ENCODE measurements at regions not wholly inside any gene's neighbourhood (a gene's known extent, or its start where the extent isn't known, plus 50 kb on each side); places are given as distances from the start of the nearest gene placed in this dataset.

DNA sequence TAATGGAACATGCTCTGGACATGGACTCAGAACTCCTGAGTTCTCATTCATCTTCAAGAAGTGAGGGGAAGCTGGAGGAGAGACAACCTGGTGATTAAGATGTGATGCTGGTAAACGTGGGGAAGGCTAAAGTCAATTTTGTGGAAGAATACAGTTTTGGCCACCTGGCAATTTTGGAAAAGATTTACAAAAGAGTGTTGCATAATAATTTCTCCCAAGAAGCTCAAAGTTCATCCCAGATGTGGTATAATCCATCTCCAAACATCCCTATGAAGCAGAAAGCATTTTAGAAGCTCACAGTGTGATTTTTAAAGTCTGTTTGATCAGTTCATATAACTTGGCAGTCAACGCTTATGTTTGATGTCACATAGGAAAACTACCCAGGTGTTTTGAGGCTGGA is 208.7 kb downstream of the LMX1A start:
- no peak for DNase-seq
- ChIA-PET CTCF (no interaction called here), POLR2A (no interaction called here)
- Mint-ChIP-seq H3K36me3 (ENCODE audit: low read depth) (no peaks in the 10 kb centered on the region), H3K27me3 (ENCODE audit: low read depth) (peaks cover 2% of the 10 kb centered on the region), H3K4me3 (no peak overlapping the region), H3K9me3 (ENCODE audit: insufficient read depth) (no peaks in the 10 kb centered on the region), H3K4me1 (ENCODE audit: low read depth) (no peaks in the 10 kb centered on the region), H3K27ac (no peak overlapping the region)
- ATAC-seq = no peak

DNA sequence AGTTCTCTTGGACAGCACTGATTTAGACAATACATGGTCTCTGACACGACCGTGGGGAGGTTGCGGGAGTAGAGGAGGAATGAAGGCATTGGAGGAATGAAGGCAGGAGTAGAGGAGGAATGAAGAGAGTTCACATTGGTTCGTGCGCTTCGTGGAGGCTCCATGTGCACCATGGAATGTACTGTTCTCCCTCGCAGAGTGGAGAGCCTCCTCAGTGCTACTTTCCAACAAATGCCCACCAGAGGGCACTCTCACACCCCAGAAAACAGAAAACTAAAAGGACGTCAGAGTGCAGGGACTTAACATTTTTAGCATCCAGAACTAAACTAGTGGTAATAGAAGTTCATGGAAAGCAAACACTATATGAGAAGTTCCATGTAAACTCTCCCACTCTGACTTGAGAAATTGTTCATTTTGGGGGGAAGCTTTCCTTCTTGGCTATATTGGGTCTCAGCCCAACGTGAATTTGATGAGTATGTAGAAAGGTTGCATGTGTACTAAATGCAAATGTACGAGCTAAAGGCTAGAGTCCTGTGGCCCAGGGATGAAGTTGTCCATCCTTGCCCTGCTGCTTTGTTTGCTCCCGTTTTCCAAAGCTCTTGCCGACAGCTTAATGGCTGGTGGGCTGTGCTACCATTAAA is 211.6 kb downstream of the LMX1A start:
- DNase-seq (peak; percentile 51), ATAC-seq (peak; percentile 39)
- H3K27me3 Mint-ChIP-seq (ENCODE audit: low read depth) = peaks cover 2% of the 10 kb centered on the region
- no peak overlapping the region for H3K4me3 Mint-ChIP-seq
- H3K27ac Mint-ChIP-seq = no peak overlapping the region
- no peaks in the 10 kb centered on the region for H3K4me1 Mint-ChIP-seq (ENCODE audit: low read depth)
- no peaks in the 10 kb centered on the region for H3K36me3 Mint-ChIP-seq (ENCODE audit: low read depth)
- ChIA-PET POLR2A (no interaction called here), CTCF (interaction anchor here (0.8 to 1.5 kb wide), 4 partner anchors 10 to 26 kb away, joined by 3 to 11 read pairs (median 5); no protein-coding TSS in a partner anchor)
- no peaks in the 10 kb centered on the region for H3K9me3 Mint-ChIP-seq (ENCODE audit: insufficient read depth)

DNA sequence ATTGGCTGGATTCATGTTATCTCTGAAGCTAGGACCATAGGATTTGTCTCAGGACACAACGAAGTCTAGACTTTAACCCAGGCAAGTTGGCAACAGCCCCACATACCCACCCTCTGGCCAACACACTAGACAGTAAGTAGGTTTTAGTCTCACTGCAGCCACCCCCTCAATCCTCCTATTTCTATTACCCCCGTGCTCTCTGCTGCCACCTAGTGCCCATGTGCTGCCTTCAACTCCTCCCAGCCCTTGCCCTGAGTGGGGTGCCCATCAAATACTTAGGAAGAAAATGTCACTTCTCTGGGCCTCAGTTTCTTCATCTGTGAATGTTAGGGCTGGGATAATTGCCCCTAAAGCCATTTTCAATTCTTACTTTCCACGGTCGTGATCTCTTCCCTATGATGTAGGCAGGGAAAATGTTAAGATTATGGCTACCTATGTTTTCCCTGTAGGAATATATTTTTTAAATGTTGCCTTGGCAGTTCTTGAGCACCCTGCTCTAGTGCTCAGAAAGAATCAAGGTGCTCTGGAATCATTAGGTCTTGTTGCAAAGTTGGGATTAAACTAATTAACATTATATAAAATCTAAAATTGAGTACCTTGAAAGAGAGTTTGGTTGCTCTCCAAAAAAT is 213.0 kb downstream of the LMX1A start:
- ChIA-PET POLR2A (no interaction called here), CTCF (interaction anchor here (1.0 to 2.1 kb wide), 2 partner anchors 8 to 14 kb away, joined by 3 to 14 read pairs; no protein-coding TSS in a partner anchor)
- peaks cover 4% of the 10 kb centered on the region for H3K27me3 Mint-ChIP-seq (ENCODE audit: low read depth)
- H3K4me1 Mint-ChIP-seq (ENCODE audit: low read depth) = no peaks in the 10 kb centered on the region
- ATAC-seq = no peak
- H3K36me3 Mint-ChIP-seq (ENCODE audit: low read depth) = no peaks in the 10 kb centered on the region
- no peak overlapping the region for H3K4me3 Mint-ChIP-seq
- no peaks in the 10 kb centered on the region for H3K9me3 Mint-ChIP-seq (ENCODE audit: insufficient read depth)
- DNase-seq = peak; percentile 52
- H3K27ac Mint-ChIP-seq = no peak overlapping the region

DNA sequence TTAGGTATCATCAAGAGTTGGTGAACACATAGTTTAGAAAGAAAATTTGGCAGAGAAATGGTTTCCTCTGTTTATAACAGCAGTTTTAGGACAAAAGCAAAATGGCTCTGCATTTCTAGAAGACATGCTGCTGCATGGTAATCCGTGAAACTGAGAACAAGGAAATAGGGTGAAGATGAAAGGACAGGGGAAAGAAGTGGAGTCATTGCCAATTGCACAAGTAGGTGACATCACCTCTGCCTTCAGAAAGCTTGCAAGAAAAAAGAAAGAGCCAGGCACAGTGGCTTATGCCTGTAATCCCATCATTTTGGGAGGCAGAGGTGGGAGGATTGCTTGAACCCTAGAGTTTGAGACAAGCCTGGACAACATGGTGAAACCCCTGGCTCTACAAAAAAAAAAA is 217.6 kb downstream of the LMX1A start:
- H3K27me3 Mint-ChIP-seq (ENCODE audit: low read depth) = peaks cover 2% of the 10 kb centered on the region
- CTCF ChIA-PET = no interaction called here
- no peak for DNase-seq
- no peaks in the 10 kb centered on the region for H3K9me3 Mint-ChIP-seq (ENCODE audit: insufficient read depth)
- POLR2A ChIA-PET = no interaction called here
- ATAC-seq = no peak
- H3K27ac Mint-ChIP-seq = no peak overlapping the region
- no peaks in the 10 kb centered on the region for H3K4me1 Mint-ChIP-seq (ENCODE audit: low read depth)
- no peak overlapping the region for H3K4me3 Mint-ChIP-seq
- no peaks in the 10 kb centered on the region for H3K36me3 Mint-ChIP-seq (ENCODE audit: low read depth)

DNA sequence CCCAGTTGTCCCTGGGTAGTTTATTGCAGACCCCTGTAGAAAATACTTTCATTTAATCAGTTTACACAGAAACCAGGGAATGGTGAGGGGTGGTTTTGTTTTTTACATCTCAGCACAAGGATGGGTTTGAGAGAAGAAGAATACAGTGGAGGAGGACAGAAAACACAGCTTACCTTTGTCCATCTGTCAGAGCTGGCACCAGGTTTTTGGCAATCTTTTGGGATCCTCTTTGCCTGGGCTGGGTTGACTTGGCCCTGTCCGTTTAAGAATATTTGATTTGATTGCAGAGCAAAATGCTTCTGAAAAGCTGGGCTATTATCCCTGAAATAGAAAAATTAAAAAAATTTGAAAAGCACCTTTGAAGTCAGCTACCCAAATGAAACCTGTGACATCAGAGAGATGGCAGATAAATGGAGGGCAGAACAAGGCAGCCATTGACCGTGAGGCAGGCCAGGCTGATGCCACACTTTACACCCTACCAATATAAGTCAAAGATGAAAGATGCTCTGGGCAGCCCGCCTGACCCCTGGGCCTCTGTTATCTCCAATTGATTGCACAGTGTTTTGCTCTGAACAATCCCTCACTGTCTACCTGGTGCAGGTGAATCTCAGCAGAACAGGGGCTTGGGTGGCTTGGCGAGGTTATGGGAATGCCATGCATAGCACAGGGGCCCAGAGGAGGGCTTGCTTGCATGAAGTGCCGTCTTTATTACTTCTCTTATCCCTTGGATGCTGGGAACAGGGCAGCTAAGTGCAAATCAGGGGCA is 218.8 kb downstream of the LMX1A start:
- no peak overlapping the region for H3K27ac Mint-ChIP-seq
- CTCF ChIA-PET = no interaction called here
- H3K9me3 Mint-ChIP-seq (ENCODE audit: insufficient read depth) = no peaks in the 10 kb centered on the region
- H3K4me1 Mint-ChIP-seq (ENCODE audit: low read depth) = no peaks in the 10 kb centered on the region
- DNase-seq (no peak), ATAC-seq (no peak)
- POLR2A ChIA-PET = no interaction called here
- peaks cover 3% of the 10 kb centered on the region for H3K27me3 Mint-ChIP-seq (ENCODE audit: low read depth)
- no peak overlapping the region for H3K4me3 Mint-ChIP-seq
- H3K36me3 Mint-ChIP-seq (ENCODE audit: low read depth) = no peaks in the 10 kb centered on the region

DNA sequence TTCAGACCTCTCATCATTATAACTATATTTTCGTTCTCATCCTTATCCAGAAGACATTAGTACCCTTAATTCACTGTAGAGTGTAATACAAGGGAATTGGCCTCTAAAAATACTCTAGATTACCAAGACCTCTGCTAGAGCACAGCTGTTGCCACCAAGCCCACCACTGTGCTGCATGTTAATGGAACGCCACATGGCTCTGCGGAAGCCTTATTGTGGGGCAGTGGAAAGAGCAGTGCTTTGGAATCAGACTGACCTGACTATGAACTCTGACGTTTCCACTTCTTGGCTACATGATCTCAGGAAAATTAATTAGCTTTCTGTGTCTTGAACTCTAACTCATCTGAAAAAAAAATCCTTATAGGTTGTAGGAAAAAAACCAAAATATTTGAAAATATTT is 222.1 kb downstream of the LMX1A start:
- POLR2A ChIA-PET = no interaction called here
- CTCF ChIA-PET = interaction anchor here (1.2 kb wide), 1 partner anchor 9 kb away, joined by 3 read pairs; no protein-coding TSS in a partner anchor

DNA sequence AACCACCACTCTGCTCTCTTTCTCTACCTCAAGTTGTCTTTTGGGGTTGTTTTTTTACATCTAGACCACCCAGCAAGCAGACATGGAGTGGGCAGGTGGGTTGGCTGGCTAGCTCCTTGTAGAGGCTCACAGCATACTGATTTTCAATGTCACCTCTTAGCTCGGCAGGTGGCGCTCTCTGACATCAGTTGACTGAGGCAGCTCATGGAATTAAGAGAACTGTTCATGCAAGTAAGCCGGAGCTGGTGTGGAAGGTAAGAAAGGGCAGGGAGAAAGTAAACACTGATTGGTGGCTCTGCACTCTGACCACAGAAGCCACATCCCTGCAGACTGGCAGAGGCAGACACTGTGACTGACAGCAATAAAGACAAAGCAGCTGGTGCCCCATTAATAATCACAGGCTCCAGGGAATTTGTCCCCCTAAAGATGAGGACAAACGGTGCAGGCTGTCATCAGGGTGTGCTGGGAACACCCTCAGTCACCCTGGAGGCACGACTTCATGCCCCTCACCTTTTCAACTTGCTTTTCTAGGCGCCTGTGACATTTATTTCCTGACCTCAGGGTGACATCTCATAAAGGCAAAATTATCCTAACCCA is 226.8 kb downstream of the LMX1A start:
- Mint-ChIP-seq H3K9me3 (ENCODE audit: insufficient read depth) (no peaks in the 10 kb centered on the region), H3K4me3 (no peak overlapping the region), H3K36me3 (ENCODE audit: low read depth) (no peaks in the 10 kb centered on the region), H3K4me1 (ENCODE audit: low read depth) (peaks cover 4% of the 10 kb centered on the region), H3K27me3 (ENCODE audit: low read depth) (peaks cover 5% of the 10 kb centered on the region), H3K27ac (no peak overlapping the region)
- CTCF ChIA-PET = interaction anchor here (0.7 to 2.4 kb wide), 11 partner anchors 9 to 239 kb away, joined by 3 to 14 read pairs (median 4); no protein-coding TSS in a partner anchor
- DNase-seq (peak; percentile 64), ATAC-seq (peak; percentile 69)
- POLR2A ChIA-PET = no interaction called here

More for the DNA sequence above, 222.1 kb downstream of the LMX1A start:
- no peak overlapping the region for H3K4me3 Mint-ChIP-seq
- H3K36me3 Mint-ChIP-seq (ENCODE audit: low read depth) = no peaks in the 10 kb centered on the region
- H3K27me3 Mint-ChIP-seq (ENCODE audit: low read depth) = peaks cover 2% of the 10 kb centered on the region
- H3K9me3 Mint-ChIP-seq (ENCODE audit: insufficient read depth) = no peaks in the 10 kb centered on the region
- peaks cover 3% of the 10 kb centered on the region for H3K4me1 Mint-ChIP-seq (ENCODE audit: low read depth)
- no peak for DNase-seq
- no peak overlapping the region for H3K27ac Mint-ChIP-seq
- ATAC-seq = no peak

DNA sequence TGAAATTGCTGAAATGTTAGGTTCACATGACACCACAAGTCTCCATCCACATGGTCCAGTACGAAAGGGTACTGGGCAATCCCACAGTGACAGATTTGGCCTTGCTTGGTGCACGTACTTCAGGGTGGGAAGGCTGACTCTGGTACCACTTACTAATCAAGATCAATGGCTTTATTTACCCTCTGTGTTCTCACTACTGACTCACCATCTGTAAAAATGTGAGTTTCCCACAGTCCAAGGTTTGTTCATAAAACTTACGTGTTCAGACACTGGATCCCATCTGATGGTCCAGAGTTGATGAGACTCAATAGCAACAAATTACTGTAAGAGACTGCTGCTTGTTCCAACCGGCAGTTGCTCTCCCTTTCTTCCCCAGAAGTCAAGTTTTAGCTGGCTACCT is 231.7 kb downstream of the LMX1A start:
- POLR2A ChIA-PET = interaction anchor here (0.6 kb wide), 1 partner anchor 62 kb away, joined by 3 read pairs; no protein-coding TSS in a partner anchor
- H3K27ac Mint-ChIP-seq = no peak overlapping the region
- ATAC-seq = no peak
- H3K36me3 Mint-ChIP-seq (ENCODE audit: low read depth) = no peaks in the 10 kb centered on the region
- H3K4me1 Mint-ChIP-seq (ENCODE audit: low read depth) = peaks cover 4% of the 10 kb centered on the region
- H3K4me3 Mint-ChIP-seq = no peak overlapping the region
- peaks cover 6% of the 10 kb centered on the region for H3K27me3 Mint-ChIP-seq (ENCODE audit: low read depth)
- CTCF ChIA-PET = no interaction called here
- DNase-seq = no peak
- H3K9me3 Mint-ChIP-seq (ENCODE audit: insufficient read depth) = no peaks in the 10 kb centered on the region

DNA sequence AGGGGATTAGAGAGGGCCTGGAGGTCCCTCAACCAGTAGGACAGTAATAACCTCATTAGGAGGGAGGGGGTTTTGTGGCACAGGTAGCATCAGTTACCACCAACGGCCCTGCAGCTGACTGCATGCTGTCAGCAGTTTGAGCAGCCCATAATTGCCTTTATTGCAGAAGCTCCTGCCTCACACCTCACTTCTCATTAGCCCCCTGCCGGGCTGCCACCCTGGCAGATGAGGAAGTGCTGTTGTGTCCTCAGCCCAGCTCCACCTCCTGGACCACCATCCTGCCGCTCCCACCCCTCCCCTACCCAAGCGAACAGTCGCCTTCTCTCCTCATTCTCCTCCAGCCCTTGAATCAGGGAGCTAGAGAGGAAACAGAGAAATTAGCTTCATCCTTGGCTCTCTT is 237.4 kb downstream of the LMX1A start:
- ChIA-PET CTCF (interaction anchor here (0.8 kb wide), 1 partner anchor 26 kb away, joined by 4 read pairs; no protein-coding TSS in a partner anchor), POLR2A (no interaction called here)
- DNase-seq (no peak), ATAC-seq (no peak)
- Mint-ChIP-seq H3K36me3 (ENCODE audit: low read depth) (no peaks in the 10 kb centered on the region), H3K4me1 (ENCODE audit: low read depth) (no peaks in the 10 kb centered on the region), H3K4me3 (no peak overlapping the region), H3K9me3 (ENCODE audit: insufficient read depth) (no peaks in the 10 kb centered on the region), H3K27ac (no peak overlapping the region), H3K27me3 (ENCODE audit: low read depth) (peaks cover 31% of the 10 kb centered on the region)

DNA sequence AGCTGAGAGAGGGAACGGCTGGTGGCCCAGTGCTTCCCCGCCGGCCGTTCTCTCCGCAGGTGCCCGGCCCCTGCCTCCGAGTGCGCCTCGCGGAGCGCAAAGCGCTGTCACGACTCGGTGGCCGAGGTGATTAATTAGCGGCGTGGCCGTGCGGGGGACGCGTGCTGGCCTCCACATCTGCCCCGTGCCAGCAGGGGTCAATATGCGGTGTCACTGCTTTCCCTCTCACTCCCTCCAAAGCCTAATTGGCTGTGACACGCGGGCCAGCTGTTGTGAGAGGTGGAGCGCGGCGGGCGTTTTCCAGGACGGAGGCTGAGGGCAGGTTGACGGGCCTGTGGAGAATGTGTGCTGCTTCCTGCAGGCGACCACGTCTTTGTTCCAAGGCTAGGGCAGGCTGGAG is 239.0 kb downstream of the LMX1A start:
- ChIA-PET CTCF (interaction anchor here (1.1 kb wide), 1 partner anchor 12 kb away, joined by 3 read pairs; no protein-coding TSS in a partner anchor), POLR2A (no interaction called here)
- DNase-seq (no peak), ATAC-seq (no peak)
- Mint-ChIP-seq H3K27ac (no peak overlapping the region), H3K4me1 (ENCODE audit: low read depth) (no peaks in the 10 kb centered on the region), H3K36me3 (ENCODE audit: low read depth) (no peaks in the 10 kb centered on the region), H3K27me3 (ENCODE audit: low read depth) (peaks cover 29% of the 10 kb centered on the region), H3K4me3 (no peak overlapping the region), H3K9me3 (ENCODE audit: insufficient read depth) (no peaks in the 10 kb centered on the region)

DNA sequence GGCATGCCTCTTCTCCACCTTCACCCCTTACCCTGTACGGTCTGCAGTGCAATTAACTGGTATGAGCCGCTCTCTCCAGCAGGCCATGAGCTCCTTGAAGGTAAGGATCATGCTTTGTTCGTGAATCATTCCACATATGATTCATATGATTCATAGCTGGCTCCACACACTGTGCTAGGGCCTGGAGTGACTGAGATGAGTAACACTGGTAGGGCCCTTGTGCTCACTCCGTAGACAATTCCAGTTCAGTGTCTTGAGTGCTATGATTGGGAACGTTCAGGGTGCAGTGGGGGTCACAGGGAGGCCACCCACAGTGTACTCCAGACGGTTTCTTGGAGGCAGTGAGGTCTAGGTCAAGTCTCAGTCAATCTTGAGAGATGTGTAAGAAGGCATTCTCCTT is 239.8 kb downstream of the LMX1A start:
- DNase-seq (no peak), ATAC-seq (no peak)
- ChIA-PET POLR2A (no interaction called here), CTCF (interaction anchor here (1.1 kb wide), 1 partner anchor 13 kb away, joined by 3 read pairs; no protein-coding TSS in a partner anchor)
- Mint-ChIP-seq H3K4me3 (no peak overlapping the region), H3K27me3 (ENCODE audit: low read depth) (peaks cover 28% of the 10 kb centered on the region), H3K27ac (no peak overlapping the region), H3K36me3 (ENCODE audit: low read depth) (no peaks in the 10 kb centered on the region), H3K9me3 (ENCODE audit: insufficient read depth) (no peaks in the 10 kb centered on the region), H3K4me1 (ENCODE audit: low read depth) (no peaks in the 10 kb centered on the region)

DNA sequence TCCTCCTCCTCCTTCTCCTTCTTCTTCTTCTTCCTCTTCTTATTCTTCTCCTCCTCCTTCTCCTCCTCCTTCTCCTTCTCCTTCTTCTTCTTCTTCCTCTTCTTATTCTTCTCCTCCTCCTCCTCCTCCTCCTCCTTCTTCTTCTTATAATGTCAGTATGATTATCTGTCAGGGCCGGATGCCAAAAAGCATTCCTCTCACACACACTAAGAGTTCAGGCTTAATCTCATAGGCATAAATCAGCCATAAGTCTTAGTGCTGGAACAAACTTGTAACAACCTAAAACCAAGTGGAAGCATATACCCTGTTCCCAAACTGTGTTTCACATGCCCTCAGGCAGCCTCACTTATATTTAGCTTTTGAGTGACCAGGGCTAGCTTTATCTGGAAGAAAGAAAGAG is 240.3 kb downstream of the LMX1A start:
- Mint-ChIP-seq H3K27ac (no peak overlapping the region), H3K36me3 (ENCODE audit: low read depth) (no peaks in the 10 kb centered on the region), H3K4me3 (no peak overlapping the region), H3K27me3 (ENCODE audit: low read depth) (peaks cover 28% of the 10 kb centered on the region), H3K9me3 (ENCODE audit: insufficient read depth) (no peaks in the 10 kb centered on the region), H3K4me1 (ENCODE audit: low read depth) (no peaks in the 10 kb centered on the region)
- POLR2A ChIA-PET = no interaction called here
- no peak for ATAC-seq
- CTCF ChIA-PET = no interaction called here
- no peak for DNase-seq
